ENCODE measurements at regions not wholly inside any gene's neighbourhood (a gene's known extent, or its start where the extent isn't known, plus 50 kb on each side); places are given as distances from the start of the nearest gene placed in this dataset.

- dilution Hi-C loops (cut with MboI; ENCODE audit: extremely low pct_ligation_motif_present, low sequenced_read_pairs), result no loop called here
- Histone ChIP-seq H4K20me1 (ENCODE audit: control insufficient read depth, extremely low read depth, insufficient read depth, low read length) (no peaks in the 10 kb centered on the region), H3K27ac (ENCODE audit: control insufficient read depth, insufficient read depth, low read length) (peak overlapping the region; percentile 24), H3K9me1 (ENCODE audit: control insufficient read depth, extremely low read depth, insufficient read depth, low read length) (no peaks in the 10 kb centered on the region), H3K9ac (ENCODE audit: control insufficient read depth, extremely low read depth, insufficient read depth, low read length) (no peak overlapping the region), H3K9me3 (ENCODE audit: control insufficient read depth, low read depth, low read length) (no peaks in the 10 kb centered on the region), H3K4me1 (ENCODE audit: control insufficient read depth, extremely low read depth, insufficient read depth, low read length) (peaks cover 13% of the 10 kb centered on the region), H2AFZ (ENCODE audit: control insufficient read depth, low read length) (peak overlapping the region; percentile 14), H3K4me2 (ENCODE audit: control insufficient read depth, extremely low read depth, insufficient read depth, low read depth, low read length) (no peak overlapping the region), H3K27me3 (ENCODE audit: control insufficient read depth, extremely low read depth, insufficient read depth, low read length) (no peaks in the 10 kb centered on the region), H3K36me3 (ENCODE audit: control insufficient read depth in 2 of 2, extremely low read depth in 1 of 2, insufficient read depth in 2 of 2, low read length in 2 of 2) (no peaks in the 10 kb centered on the region), H3K4me3 (ENCODE audit: control insufficient read depth in 2 of 3, extremely low read depth in 1 of 3, insufficient read depth in 2 of 3, low read depth in 1 of 3, low read length in 3 of 3) (no peak overlapping the region), H3K79me2 (ENCODE audit: control insufficient read depth, insufficient read depth, low read length) (no peaks in the 10 kb centered on the region)
- no peak for TF ChIP-seq EZH2 (IDR thresholded peaks at IDR 0.05; ENCODE audit: low read length)
- TF ChIP-seq, protein P1, sequence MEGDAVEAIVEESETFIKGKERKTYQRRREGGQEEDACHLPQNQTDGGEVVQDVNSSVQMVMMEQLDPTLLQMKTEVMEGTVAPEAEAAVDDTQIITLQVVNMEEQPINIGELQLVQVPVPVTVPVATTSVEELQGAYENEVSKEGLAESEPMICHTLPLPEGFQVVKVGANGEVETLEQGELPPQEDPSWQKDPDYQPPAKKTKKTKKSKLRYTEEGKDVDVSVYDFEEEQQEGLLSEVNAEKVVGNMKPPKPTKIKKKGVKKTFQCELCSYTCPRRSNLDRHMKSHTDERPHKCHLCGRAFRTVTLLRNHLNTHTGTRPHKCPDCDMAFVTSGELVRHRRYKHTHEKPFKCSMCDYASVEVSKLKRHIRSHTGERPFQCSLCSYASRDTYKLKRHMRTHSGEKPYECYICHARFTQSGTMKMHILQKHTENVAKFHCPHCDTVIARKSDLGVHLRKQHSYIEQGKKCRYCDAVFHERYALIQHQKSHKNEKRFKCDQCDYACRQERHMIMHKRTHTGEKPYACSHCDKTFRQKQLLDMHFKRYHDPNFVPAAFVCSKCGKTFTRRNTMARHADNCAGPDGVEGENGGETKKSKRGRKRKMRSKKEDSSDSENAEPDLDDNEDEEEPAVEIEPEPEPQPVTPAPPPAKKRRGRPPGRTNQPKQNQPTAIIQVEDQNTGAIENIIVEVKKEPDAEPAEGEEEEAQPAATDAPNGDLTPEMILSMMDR (optimal IDR thresholded peaks at IDR 0.05 in 1 of 3, IDR thresholded peaks at IDR 0.05 in 1 of 3, conservative IDR thresholded peaks at IDR 0.05 in 1 of 3; ENCODE audit: extremely low read depth in 1 of 3, insufficient read depth in 2 of 3, low read length in 3 of 3), result no peak
- DNase-seq (ENCODE audit: low read depth, low spot score) (no peak), FAIRE-seq (peak; percentile 74)
Measured at GRCh38 chr2:12325806-12326205, 390.9 kb upstream of the TRIB2 start.

- dilution Hi-C loops (cut with MboI; ENCODE audit: extremely low pct_ligation_motif_present, low sequenced_read_pairs), result no loop called here
- Histone ChIP-seq H3K27ac (ENCODE audit: control insufficient read depth, insufficient read depth, low read length) (no peak overlapping the region), H2AFZ (ENCODE audit: control insufficient read depth, low read length) (no peak overlapping the region), H3K36me3 (ENCODE audit: control insufficient read depth in 2 of 2, extremely low read depth in 1 of 2, insufficient read depth in 2 of 2, low read length in 2 of 2) (no peaks in the 10 kb centered on the region), H3K9me1 (ENCODE audit: control insufficient read depth, extremely low read depth, insufficient read depth, low read length) (no peaks in the 10 kb centered on the region), H3K9ac (ENCODE audit: control insufficient read depth, extremely low read depth, insufficient read depth, low read length) (no peak overlapping the region), H3K4me2 (ENCODE audit: control insufficient read depth, extremely low read depth, insufficient read depth, low read depth, low read length) (no peak overlapping the region), H4K20me1 (ENCODE audit: control insufficient read depth, extremely low read depth, insufficient read depth, low read length) (no peaks in the 10 kb centered on the region), H3K27me3 (ENCODE audit: control insufficient read depth, extremely low read depth, insufficient read depth, low read length) (no peaks in the 10 kb centered on the region), H3K4me3 (ENCODE audit: control insufficient read depth in 2 of 3, extremely low read depth in 1 of 3, insufficient read depth in 2 of 3, low read depth in 1 of 3, low read length in 3 of 3) (no peak overlapping the region), H3K79me2 (ENCODE audit: control insufficient read depth, insufficient read depth, low read length) (no peaks in the 10 kb centered on the region), H3K4me1 (ENCODE audit: control insufficient read depth, extremely low read depth, insufficient read depth, low read length) (peaks cover 5% of the 10 kb centered on the region), H3K9me3 (ENCODE audit: control insufficient read depth, low read depth, low read length) (no peaks in the 10 kb centered on the region)
- FAIRE-seq (no peak), DNase-seq (ENCODE audit: low read depth, low spot score) (no peak)
- no peak for TF ChIP-seq EZH2 (IDR thresholded peaks at IDR 0.05; ENCODE audit: low read length)
- TF ChIP-seq, protein P1 (optimal IDR thresholded peaks at IDR 0.05 in 1 of 3, IDR thresholded peaks at IDR 0.05 in 1 of 3, conservative IDR thresholded peaks at IDR 0.05 in 1 of 3; ENCODE audit: extremely low read depth in 1 of 3, insufficient read depth in 2 of 3, low read length in 3 of 3), result no peak
Measured at GRCh38 chr2:12326449-12327190, 390.1 kb upstream of the TRIB2 start.
